ENCODE measurements at regions not wholly inside any gene's neighbourhood (a gene's known extent, or its start where the extent isn't known, plus 50 kb on each side); places are given as distances from the start of the nearest gene placed in this dataset.

DNA sequence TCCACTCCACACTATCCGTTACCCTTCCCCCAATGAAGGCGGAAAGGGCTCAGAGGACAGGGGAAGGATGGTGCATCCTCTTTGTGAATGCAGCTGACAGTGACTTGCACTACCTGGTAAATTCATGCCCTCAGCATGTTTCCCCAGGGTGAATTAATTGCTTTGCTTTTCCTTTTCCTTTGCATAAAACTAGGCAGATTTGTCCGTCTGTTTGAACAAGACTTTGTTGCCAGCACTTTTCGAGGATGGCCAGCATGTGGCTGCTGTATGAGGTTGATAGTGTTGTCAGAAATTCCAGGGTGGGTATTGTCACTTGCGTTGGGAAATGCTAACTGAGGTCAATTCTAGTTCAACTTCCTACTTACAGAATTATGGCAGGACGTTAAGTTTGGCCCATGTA, 79.0 kb upstream of the RARB start:
- DNase-seq (ENCODE audit: low read depth) = no peak
- TF ChIP-seq, protein P1, sequence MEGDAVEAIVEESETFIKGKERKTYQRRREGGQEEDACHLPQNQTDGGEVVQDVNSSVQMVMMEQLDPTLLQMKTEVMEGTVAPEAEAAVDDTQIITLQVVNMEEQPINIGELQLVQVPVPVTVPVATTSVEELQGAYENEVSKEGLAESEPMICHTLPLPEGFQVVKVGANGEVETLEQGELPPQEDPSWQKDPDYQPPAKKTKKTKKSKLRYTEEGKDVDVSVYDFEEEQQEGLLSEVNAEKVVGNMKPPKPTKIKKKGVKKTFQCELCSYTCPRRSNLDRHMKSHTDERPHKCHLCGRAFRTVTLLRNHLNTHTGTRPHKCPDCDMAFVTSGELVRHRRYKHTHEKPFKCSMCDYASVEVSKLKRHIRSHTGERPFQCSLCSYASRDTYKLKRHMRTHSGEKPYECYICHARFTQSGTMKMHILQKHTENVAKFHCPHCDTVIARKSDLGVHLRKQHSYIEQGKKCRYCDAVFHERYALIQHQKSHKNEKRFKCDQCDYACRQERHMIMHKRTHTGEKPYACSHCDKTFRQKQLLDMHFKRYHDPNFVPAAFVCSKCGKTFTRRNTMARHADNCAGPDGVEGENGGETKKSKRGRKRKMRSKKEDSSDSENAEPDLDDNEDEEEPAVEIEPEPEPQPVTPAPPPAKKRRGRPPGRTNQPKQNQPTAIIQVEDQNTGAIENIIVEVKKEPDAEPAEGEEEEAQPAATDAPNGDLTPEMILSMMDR (IDR thresholded peaks at IDR 0.05; ENCODE audit: insufficient read depth, low read depth, low read length) = no peak
- no peak overlapping the region for H3K4me3 ChIP-seq (ENCODE audit: low read depth, low read length)

DNA sequence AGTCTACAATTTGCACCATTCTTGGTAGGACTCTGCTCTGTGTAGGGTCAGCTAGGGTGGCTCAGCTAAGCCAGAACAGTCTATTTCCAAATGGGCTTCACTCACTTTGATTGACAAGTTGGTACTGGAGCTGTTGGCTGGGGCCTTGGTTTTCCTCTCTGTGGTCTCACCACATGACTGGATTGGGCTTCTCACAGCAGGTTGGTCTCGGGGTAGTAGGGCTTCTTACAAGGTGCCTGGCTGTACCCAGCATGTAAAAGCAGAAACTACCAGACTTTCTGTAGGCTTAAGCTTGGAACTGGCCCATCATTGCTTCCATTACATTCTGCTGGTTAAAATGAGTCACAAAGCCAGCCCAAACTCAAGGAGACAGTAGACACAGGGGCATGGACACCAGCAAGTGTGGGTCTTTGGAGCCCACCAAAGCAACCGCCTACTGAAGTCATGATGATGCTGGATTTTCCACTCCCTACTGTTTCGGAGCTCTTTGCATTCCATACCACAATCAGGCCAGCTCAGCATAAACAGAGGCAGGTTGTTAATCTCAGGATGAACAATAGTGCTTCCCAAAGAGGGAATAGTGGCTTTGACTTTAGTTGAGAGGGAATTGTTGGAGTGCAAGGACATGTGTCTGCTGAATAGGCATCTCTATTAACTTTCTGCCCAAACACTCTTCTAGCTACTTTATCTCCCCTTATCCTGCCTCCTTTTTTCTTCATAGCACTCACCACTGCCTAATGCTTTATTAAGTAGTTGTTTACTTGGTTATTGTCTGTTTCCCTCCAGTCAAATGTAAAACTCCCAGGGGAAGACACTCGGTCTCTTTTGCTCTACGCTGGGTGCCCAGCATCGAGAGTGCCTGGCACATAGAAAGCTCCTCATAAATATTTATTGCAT, 78.0 kb upstream of the RARB start:
- TF ChIP-seq, protein P1 (IDR thresholded peaks at IDR 0.05; ENCODE audit: insufficient read depth, low read depth, low read length) = no peak
- no peak overlapping the region for H3K4me3 ChIP-seq (ENCODE audit: low read depth, low read length)
- DNase-seq (ENCODE audit: low read depth) = no peak

DNA sequence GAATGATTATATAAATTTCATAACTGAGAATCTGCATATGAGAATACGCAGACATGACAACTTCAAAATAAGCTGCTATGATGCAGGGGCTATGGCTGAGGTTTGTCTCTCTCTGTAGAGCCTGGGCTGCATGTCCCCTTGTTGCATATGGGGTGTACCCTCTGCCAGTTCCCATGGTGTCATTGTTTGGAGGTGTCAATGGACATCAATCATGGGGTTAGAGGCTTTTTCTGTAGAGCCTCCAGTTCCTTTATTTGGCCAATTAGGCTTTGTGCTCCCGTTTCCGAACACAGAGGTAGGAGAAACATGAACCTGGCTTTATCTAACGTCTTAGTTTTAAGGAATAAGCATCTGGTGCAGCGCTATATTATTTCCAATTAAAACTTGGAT, 77.3 kb upstream of the RARB start:
- H3K4me3 ChIP-seq (ENCODE audit: low read depth, low read length) = no peak overlapping the region
- no peak for DNase-seq (ENCODE audit: low read depth)
- TF ChIP-seq, protein P1 (IDR thresholded peaks at IDR 0.05; ENCODE audit: insufficient read depth, low read depth, low read length) = no peak

DNA sequence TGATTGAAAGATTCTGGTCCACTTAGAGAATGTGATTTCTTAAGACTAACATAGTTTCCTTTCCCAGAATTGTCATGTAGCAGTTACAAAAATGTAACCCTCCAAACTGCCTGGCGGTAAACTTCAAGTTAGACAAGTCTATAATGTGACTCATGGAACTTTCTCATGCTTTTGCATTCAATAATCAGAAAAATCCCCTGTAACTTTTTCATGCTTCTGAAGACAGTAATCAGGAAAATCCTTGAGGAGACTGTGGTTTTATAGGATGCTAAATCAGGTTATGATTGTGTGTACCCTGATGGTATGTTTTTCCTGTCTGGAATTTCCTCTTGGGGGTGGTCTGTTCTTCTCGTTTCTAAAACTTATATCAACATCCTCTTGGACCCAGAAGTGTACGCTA, 74.0 kb upstream of the RARB start:
- TF ChIP-seq, protein P1 (IDR thresholded peaks at IDR 0.05; ENCODE audit: insufficient read depth, low read depth, low read length) = no peak
- DNase-seq (ENCODE audit: low read depth) = peak; percentile 11
- no peak overlapping the region for H3K4me3 ChIP-seq (ENCODE audit: low read depth, low read length)

DNA sequence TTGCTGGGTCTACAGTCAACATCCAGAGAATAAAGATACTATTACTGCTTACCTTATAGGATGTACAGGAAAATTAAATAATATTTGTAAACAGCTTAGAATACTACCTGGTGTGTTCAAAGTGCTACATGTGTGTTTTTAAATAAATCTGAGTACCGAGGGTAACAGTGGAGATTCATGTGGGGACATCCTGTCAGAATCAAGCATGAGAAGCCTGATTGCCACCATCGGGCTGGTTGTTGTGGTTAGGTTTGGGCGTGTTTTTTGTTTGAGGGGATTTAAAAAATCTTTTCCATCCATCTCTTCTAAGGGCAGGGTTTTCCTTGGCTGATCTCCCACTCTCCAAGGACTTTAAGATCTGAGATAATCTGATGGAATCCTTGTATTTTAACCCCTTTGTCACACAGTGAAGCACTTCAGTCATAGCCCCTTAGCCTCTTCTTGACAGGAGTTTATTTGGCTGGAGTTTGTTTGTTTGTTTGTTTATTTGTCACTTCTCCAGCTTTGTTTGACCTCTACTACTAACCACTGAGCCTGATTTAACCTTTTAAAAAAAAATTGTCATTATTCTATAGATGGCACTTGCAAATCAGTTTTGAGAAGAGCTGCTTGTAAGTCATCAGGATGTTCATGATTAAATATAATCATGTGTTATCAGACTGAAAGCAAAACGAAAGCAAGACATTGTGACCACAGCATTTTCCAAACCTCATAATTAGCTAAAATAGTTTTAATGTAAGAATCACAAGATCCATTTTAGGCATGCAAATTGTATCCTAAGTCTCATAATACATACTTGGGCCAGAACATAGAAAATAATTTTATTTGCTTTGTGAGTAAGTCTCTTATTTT, 72.8 kb upstream of the RARB start:
- TF ChIP-seq, protein P1 (IDR thresholded peaks at IDR 0.05; ENCODE audit: insufficient read depth, low read depth, low read length) = no peak
- H3K4me3 ChIP-seq (ENCODE audit: low read depth, low read length) = no peak overlapping the region
- DNase-seq (ENCODE audit: low read depth) = no peak

DNA sequence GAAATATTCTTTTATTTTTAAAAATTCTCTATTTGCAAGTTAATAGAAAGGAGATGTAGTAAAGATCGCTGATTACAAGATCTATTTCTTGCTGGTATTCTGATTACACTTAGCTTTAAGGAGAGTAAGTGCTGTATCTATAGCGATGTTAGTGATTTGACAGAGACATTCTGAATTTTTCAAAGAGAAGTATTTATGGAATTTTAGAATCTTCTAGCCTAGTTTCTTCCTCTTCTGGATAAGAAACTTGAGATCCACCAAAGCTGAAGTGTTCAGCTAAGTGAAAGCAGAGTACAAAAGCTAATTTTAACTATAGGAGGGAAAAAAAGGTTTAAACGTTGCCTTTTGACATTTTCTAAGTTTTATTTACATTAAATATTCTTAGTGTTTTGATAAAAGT, 72.1 kb upstream of the RARB start:
- H3K4me3 ChIP-seq (ENCODE audit: low read depth, low read length) = no peak overlapping the region
- no peak for DNase-seq (ENCODE audit: low read depth)
- TF ChIP-seq, protein P1 (IDR thresholded peaks at IDR 0.05; ENCODE audit: insufficient read depth, low read depth, low read length) = no peak
